ENCODE measurements at regions not wholly inside any gene's neighbourhood (a gene's known extent, or its start where the extent isn't known, plus 50 kb on each side); places are given as distances from the start of the nearest gene placed in this dataset.

GRCh38 chr20:63145156-63145555, 70.8 kb downstream of the YTHDF1 start:
- intact Hi-C loops (cut with DNase I; ENCODE audit: low total_unique reads), result no loop called here

GRCh38 chr20:63142933-63143332, 73.0 kb downstream of the YTHDF1 start:
- Histone ChIP-seq H3K4me3 (no peak overlapping the region), H3K36me3 (no peaks in the 10 kb centered on the region), H3K4me1 (no peaks in the 10 kb centered on the region), H3K27me3 (peaks cover 0 to 50% of the 10 kb centered on the region in 2 donors), H3K9me3 (peaks cover 0 to 7% of the 10 kb centered on the region in 2 donors), H3K27ac (no peak overlapping the region)
- DNase-seq (ENCODE audit: low spot score in 2 of 2), result no peak
- intact Hi-C loops (cut with DNase I; ENCODE audit: low total_unique reads), result no loop called here
- TF ChIP-seq POLR2A (IDR thresholded peaks at IDR 0.05) (no peak), POLR2AphosphoS5 (IDR thresholded peaks at IDR 0.05) (no peak), CTCF (IDR thresholded peaks at IDR 0.05) (no peak)

More at GRCh38 chr20:63145156-63145555, 70.8 kb downstream of the YTHDF1 start:
- Histone ChIP-seq H3K9me3 (peaks cover 7 to 20% of the 10 kb centered on the region in 2 donors), H3K4me3 (no peak overlapping the region), H3K36me3 (no peaks in the 10 kb centered on the region), H3K27me3 (peaks cover 0 to 51% of the 10 kb centered on the region in 2 donors), H3K27ac (no peak overlapping the region), H3K4me1 (no peaks in the 10 kb centered on the region)
- no peak for DNase-seq (ENCODE audit: low spot score in 2 of 2)
- TF ChIP-seq POLR2AphosphoS5 (IDR thresholded peaks at IDR 0.05), result no peak
- TF ChIP-seq POLR2A (IDR thresholded peaks at IDR 0.05), result no peak
- TF ChIP-seq CTCF (IDR thresholded peaks at IDR 0.05), result no peak

GRCh38 chr20:63141531-63141930, 74.4 kb downstream of the YTHDF1 start:
- no peak for TF ChIP-seq CTCF (IDR thresholded peaks at IDR 0.05)
- TF ChIP-seq POLR2A (IDR thresholded peaks at IDR 0.05), result no peak
- TF ChIP-seq POLR2AphosphoS5 (IDR thresholded peaks at IDR 0.05), result no peak
- intact Hi-C loops (cut with DNase I; ENCODE audit: low total_unique reads), result no loop called here
- peaks cover 0 to 50% of the 10 kb centered on the region in 2 donors for H3K27me3 ChIP-seq

GRCh38 chr20:63140514-63141433, 75.2 kb downstream of the YTHDF1 start:
- Histone ChIP-seq H3K36me3 (no peaks in the 10 kb centered on the region), H3K4me1 (no peaks in the 10 kb centered on the region), H3K27ac (no peak overlapping the region), H3K9me3 (no peaks in the 10 kb centered on the region), H3K4me3 (no peak overlapping the region), H3K27me3 (peaks cover 0 to 49% of the 10 kb centered on the region in 2 donors)
- DNase-seq (ENCODE audit: low spot score in 2 of 2), result no peak
- TF ChIP-seq POLR2AphosphoS5 (IDR thresholded peaks at IDR 0.05) (no peak), CTCF (IDR thresholded peaks at IDR 0.05) (no peak), POLR2A (IDR thresholded peaks at IDR 0.05) (no peak)
- intact Hi-C loops (cut with DNase I; ENCODE audit: low total_unique reads), result no loop called here

More at GRCh38 chr20:63141531-63141930, 74.4 kb downstream of the YTHDF1 start:
- no peak for DNase-seq (ENCODE audit: low spot score in 2 of 2)
- no peaks in the 10 kb centered on the region for H3K36me3 ChIP-seq
- no peak overlapping the region for H3K27ac ChIP-seq
- no peaks in the 10 kb centered on the region for H3K4me1 ChIP-seq
- H3K4me3 ChIP-seq, result no peak overlapping the region
- H3K9me3 ChIP-seq, result no peaks in the 10 kb centered on the region

GRCh38 chr20:63139837-63140236, 76.1 kb downstream of the YTHDF1 start:
- no peak for TF ChIP-seq CTCF (IDR thresholded peaks at IDR 0.05)
- no peak for TF ChIP-seq POLR2A (IDR thresholded peaks at IDR 0.05)
- TF ChIP-seq POLR2AphosphoS5 (IDR thresholded peaks at IDR 0.05), result no peak
- Histone ChIP-seq H3K4me1 (no peaks in the 10 kb centered on the region), H3K9me3 (no peaks in the 10 kb centered on the region), H3K27ac (no peak overlapping the region), H3K36me3 (no peaks in the 10 kb centered on the region), H3K27me3 (peaks cover 0 to 43% of the 10 kb centered on the region in 2 donors), H3K4me3 (no peak overlapping the region)
- intact Hi-C loops (cut with DNase I; ENCODE audit: low total_unique reads), result no loop called here
- DNase-seq (ENCODE audit: low spot score in 2 of 2), result no peak
